OCI-LY1 (cell line): ENCODE measurements at regions not wholly inside any gene's neighbourhood (a gene's known extent, or its start where the extent isn't known, plus 50 kb on each side); places are given as distances from the start of the nearest gene placed in this dataset.

Experiments
- H2AFZ ChIP-seq: fragments of 200-600 bp; sonication (generic), shearing (Covaris generic); 2 replicates; pipeline ENCODE4 v1.6.0; 2014; ENCODE audit warnings: antibody characterized with exemption, mild to moderate bottlenecking, low read length
- H3F3A ChIP-seq: fragments of 200-600 bp; sonication (generic), shearing (Covaris generic); 2 replicates; pipeline ENCODE4 v1.6.0; 2014; ENCODE audit warnings: mild to moderate bottlenecking, antibody characterized with exemption, low read length, moderate library complexity; ENCODE audit not compliant: insufficient read depth
- H3K27ac ChIP-seq: fragments of 200-600 bp; sonication (generic); 2 replicates; pipeline ENCODE4 v1.5.1; 2014; ENCODE audit warnings: low read length, mixed run types, mild to moderate bottlenecking, low read depth; ENCODE audit not compliant: poor library complexity, severe bottlenecking
- H3K27me3 ChIP-seq: fragments of 200-600 bp; sonication (generic); 2 replicates; pipeline ENCODE4 v1.6.0; 2014; ENCODE audit warnings: antibody characterized with exemption, mild to moderate bottlenecking, low read length, moderate library complexity; ENCODE audit not compliant: insufficient read depth
- H3K36me3 ChIP-seq: fragments of 200-600 bp; sonication (generic); 2 replicates; pipeline ENCODE4 v1.6.1; 2014; ENCODE audit warnings: mild to moderate bottlenecking, antibody characterized with exemption, low read length, moderate library complexity, mixed read lengths; ENCODE audit not compliant: insufficient read depth
- H3K4me1 ChIP-seq: fragments of 200-600 bp; sonication (generic); 2 replicates; pipeline ENCODE4 v1.5.1; 2014; ENCODE audit warnings: mild to moderate bottlenecking, low read length, moderate library complexity; ENCODE audit not compliant: insufficient read depth, severe bottlenecking
- H3K4me2 ChIP-seq: fragments of 200-600 bp; sonication (generic), shearing (Covaris generic); 2 replicates; pipeline ENCODE4 v1.6.1; 2014; ENCODE audit warnings: low read length
- H3K4me3 ChIP-seq: fragments of 200-600 bp; sonication (generic); 2 replicates; pipeline ENCODE4 v1.5.1; 2014; ENCODE audit warnings: low read length, low read depth, mild to moderate bottlenecking, mixed read lengths; ENCODE audit not compliant: poor library complexity, severe bottlenecking
- H3K79me2 ChIP-seq: fragments of 200-600 bp; shearing (Covaris generic); 2 replicates; pipeline ENCODE4 v1.6.1; 2016; ENCODE audit warnings: mixed run types, low read length, mixed read lengths; ENCODE audit not compliant: insufficient read depth
- H3K9ac ChIP-seq: fragments of 200-600 bp; sonication (generic), shearing (Covaris generic); 2 replicates; pipeline ENCODE4 v1.6.1; 2014; ENCODE audit warnings: mild to moderate bottlenecking, low read length, mixed read lengths
- H3K9me2 ChIP-seq: fragments of 200-600 bp; sonication (generic), shearing (Covaris generic); 2 replicates; pipeline ENCODE4 v1.6.1; 2014; ENCODE audit warnings: low read depth, mild to moderate bottlenecking, low read length, mixed read lengths
- H3K9me3 ChIP-seq: fragments of 200-600 bp; shearing (Covaris generic); 2 replicates; pipeline ENCODE4 v1.6.1; 2014; ENCODE audit warnings: low read length, mixed read lengths
- H4K20me1 ChIP-seq: fragments of 200-600 bp; sonication (generic), shearing (Covaris generic); 2 replicates; pipeline ENCODE4 v1.6.0; 2016; ENCODE audit warnings: mild to moderate bottlenecking, low read length; ENCODE audit not compliant: insufficient read depth
- CTCF ChIP-seq: fragments of 200-600 bp; sonication (generic), shearing (Covaris generic); IDR thresholded peaks from 2 replicates; pipeline ENCODE4 v1.5.1; 2017; ENCODE audit warnings: mild to moderate bottlenecking, antibody characterized with exemption, low read length, moderate library complexity, mixed read lengths
- EZH2 ChIP-seq: fragments of 200-600 bp; sonication (generic), shearing (Covaris generic); IDR thresholded peaks from 2 replicates; pipeline ENCODE4 v1.8.0; 2017; ENCODE audit warnings: borderline replicate concordance, mixed run types, mild to moderate bottlenecking, antibody characterized with exemption, low read length, moderate library complexity, mixed read lengths

DNA sequence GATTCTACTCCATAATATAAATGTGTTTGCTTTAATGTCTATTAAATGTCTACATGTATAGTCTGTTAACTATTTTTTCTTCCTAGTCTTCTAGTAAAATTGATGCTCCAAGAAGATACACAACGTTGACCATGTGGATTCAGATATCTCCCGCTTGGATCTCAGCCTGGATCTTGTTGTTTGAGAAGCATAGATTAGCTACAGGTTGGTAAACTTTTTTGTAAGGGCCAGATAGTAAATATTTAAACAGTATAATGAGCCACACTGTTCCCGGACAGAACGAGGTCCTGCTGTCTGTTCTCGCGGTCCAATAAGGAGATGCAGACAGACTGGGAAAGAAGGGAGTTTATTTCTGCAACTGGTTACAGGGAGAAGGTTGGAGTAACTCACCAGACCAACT lies 86.2 kb upstream of the IL12B start:
- no peaks in the 10 kb centered on the region for H3K36me3 ChIP-seq
- H3K4me1 ChIP-seq, result no peaks in the 10 kb centered on the region
- no peaks in the 10 kb centered on the region for H3K9me3 ChIP-seq
- no peaks in the 10 kb centered on the region for H3K79me2 ChIP-seq
- H3K9me2 ChIP-seq, result no peaks in the 10 kb centered on the region
- no peak overlapping the region for H3K9ac ChIP-seq
- no peaks in the 10 kb centered on the region for H3K27me3 ChIP-seq
- H4K20me1 ChIP-seq, result no peaks in the 10 kb centered on the region
- no peak overlapping the region for H3K4me2 ChIP-seq
- H3F3A ChIP-seq, result no peaks in the 10 kb centered on the region
- H3K4me3 ChIP-seq, result no peak overlapping the region
- H3K27ac ChIP-seq, result no peak overlapping the region
- TF ChIP-seq EZH2, result no peak
- no peak for TF ChIP-seq CTCF
- H2AFZ ChIP-seq, result no peak overlapping the region

DNA sequence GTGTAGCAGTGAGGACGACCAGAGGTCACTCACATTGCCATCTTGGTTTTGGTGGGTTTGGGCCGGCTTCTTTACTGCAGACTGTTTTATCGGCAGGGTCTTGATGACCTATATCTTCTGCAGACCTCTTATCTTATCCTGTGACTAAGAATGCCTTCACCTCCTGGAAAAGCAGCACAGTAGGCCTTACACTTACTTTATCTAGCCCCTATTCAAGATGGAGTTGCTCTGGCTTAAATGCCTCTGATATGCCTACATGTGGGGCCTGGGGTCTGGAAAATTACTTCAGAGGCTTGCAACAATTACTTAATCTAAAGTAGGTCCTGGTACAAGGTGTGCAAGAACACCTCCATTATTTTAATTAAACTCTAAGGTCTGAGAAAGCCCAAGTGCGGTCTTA lies 86.9 kb upstream of the IL12B start:
- no peaks in the 10 kb centered on the region for H3K9me3 ChIP-seq
- H3K36me3 ChIP-seq, result no peaks in the 10 kb centered on the region
- no peaks in the 10 kb centered on the region for H3K27me3 ChIP-seq
- no peak overlapping the region for H3K27ac ChIP-seq
- TF ChIP-seq CTCF, result no peak
- no peaks in the 10 kb centered on the region for H3F3A ChIP-seq
- no peaks in the 10 kb centered on the region for H3K4me1 ChIP-seq
- no peaks in the 10 kb centered on the region for H3K9me2 ChIP-seq
- no peak overlapping the region for H3K4me3 ChIP-seq
- H2AFZ ChIP-seq, result no peak overlapping the region
- H3K79me2 ChIP-seq, result no peaks in the 10 kb centered on the region
- H4K20me1 ChIP-seq, result no peaks in the 10 kb centered on the region
- H3K9ac ChIP-seq, result no peak overlapping the region
- H3K4me2 ChIP-seq, result no peak overlapping the region

DNA sequence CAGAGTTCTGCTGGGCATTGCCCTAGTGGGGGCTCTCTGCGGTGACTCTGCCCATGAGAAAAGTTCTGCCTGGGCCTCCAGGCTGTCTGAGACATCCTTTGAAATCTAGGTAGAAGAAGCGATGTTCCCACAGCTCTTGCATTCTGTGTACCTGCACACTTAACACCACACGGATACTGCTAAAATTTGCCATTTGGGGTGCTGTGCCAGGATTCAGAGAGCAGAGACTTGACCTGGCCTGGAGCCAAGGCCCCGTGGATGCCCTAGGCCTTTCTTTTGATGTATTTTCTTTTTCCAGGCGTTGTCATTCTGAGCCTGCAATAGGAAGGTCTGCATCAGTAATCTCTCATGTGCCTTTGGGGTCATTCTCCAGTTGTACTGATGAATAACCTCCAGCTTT lies 89.3 kb upstream of the IL12B start:
- Histone ChIP-seq H3K4me2 (no peak overlapping the region), H3K27ac (no peak overlapping the region), H3K27me3 (no peaks in the 10 kb centered on the region), H4K20me1 (no peaks in the 10 kb centered on the region), H3K4me1 (no peaks in the 10 kb centered on the region), H3K4me3 (no peak overlapping the region), H3K9me2 (no peaks in the 10 kb centered on the region), H3K9ac (no peak overlapping the region), H3F3A (no peaks in the 10 kb centered on the region), H2AFZ (no peak overlapping the region), H3K79me2 (no peaks in the 10 kb centered on the region), H3K9me3 (no peaks in the 10 kb centered on the region), H3K36me3 (no peaks in the 10 kb centered on the region)
- TF ChIP-seq CTCF, result no peak
- no peak for TF ChIP-seq EZH2
